Middle frontal gyrus (tissue), 1 donor: ENCODE measurements at regions not wholly inside any gene's neighbourhood (a gene's known extent, or its start where the extent isn't known, plus 50 kb on each side); places are given as distances from the start of the nearest gene placed in this dataset.
A peak's percentile ranks its signal among the peaks of the same experiment; 100 is the strongest.

Experiments used
- DNase-seq: peaks from one replicate; pipeline ENCODE4 v3.0.0-alpha.2; 2015; ENCODE audit warnings: low spot score; ENCODE audit errors: extremely low spot score

DNA sequence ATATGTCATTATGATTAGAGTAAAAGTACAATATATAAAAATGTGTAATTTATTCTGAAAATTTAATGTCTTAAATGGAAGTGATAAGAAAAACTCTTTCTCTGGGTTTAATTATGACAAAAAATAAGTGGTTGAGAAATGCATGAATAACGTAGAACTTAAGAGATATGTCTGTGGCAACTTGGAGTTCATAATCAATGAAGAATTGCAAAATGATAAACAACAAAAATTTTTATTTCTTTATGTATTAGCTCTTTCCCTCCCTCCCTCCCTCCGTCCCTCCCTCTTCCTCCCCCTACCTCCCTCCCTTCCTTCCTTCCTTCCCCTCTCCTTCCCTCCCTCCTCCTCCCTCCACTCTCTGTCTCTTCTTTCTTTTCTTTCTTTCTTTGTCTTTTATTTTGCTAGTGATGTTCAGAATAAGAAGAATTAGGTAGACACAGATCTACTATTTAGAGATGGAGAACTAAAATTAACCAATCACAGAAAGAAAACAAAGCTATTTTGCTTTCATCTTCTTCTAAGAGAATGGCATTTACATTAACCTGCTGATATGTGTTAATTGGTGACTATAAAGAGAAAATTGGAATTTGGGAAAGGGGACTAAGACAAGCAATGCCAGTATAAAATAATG is 96.3 kb upstream of the PDC start:
- DNase-seq: no peak

DNA sequence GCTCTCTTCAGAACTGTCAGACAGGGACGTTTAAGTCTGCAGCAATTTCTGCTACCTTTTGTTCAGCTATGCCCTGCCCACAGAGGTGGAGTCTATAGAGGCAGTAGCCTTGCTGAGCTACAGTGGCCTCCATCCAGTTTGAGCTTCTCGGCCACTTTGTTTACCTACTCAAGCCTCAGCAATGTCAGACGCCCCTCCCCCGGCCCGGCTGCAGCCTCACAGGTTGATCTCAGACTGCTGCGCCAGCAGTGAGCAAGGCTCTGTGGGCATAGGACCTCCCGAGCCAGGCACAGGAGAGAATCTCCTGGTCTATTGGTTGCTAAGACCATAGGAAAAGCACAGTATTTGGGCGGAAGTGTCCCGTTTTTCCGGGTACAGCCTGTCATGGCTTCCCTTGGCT is 89.9 kb upstream of the PDC start:
- DNase-seq: no peak

DNA sequence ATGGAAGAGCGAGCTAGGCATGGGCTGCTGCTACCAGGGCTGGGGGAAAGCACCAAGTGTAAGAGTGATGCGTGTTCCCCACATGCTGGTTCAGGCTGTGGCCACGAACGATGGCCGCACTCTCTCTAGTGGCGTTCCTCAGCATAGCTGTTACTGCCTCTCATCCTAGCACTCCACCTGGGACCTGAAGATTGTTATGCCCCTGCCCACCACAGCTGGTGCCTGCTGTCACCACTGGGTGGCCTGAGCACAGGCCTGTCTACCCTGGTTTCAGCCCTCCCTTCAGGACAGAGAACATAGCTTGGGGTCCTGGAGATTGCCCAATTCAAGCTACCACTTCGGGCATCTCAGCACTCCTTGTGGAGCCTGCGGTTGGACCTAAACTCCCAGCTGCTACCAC is 80.1 kb upstream of the PDC start:
- DNase-seq: no peak

DNA sequence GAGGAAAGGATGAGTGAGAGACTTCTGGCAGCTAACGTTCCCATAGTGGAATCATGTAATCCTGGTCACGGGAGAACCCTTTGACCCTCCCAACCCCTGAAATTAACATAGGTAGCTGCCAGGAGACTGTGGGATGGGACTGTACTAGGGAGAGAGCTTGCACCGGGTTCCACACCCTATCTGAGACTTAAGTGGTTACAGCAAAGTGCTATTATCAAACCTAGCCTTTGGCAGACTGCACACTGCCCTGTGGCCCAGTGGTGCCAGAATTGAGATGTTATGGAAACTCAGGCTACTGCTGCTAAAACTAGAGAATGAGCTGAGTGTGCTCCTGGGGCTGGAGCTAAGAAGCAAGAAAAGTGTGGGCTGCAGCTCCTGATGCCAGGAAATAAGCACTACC is 79.6 kb upstream of the PDC start:
- DNase-seq: no peak

DNA sequence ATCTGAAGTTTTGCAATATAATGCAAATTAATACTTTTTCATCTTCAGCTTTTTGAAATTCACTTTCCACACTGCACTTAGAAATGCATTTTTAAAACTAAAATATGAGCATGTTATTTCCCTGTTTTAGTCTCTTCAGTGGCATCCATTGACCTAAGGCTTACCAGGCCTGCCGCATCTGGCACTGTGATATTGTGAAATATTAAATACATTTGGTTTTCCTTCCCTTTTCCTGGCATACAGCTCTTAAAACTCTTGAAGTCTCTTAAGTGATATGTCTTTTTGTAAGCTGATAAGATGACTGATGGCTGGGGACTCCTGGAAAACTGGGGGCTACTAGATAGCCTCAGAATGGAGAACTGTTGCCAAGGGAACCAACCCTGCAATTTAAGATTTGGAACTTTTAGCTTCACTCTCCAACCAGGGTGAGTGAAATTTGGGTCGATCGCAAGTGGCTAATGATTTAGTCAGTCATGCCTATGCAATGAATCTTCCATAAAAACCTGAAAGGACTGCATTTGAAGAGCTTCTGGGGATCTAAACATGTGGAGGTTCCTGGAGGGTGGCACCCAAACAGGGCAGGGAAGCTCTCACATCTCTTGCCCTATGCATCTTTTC is 75.5 kb upstream of the PDC start:
- DNase-seq: no peak

DNA sequence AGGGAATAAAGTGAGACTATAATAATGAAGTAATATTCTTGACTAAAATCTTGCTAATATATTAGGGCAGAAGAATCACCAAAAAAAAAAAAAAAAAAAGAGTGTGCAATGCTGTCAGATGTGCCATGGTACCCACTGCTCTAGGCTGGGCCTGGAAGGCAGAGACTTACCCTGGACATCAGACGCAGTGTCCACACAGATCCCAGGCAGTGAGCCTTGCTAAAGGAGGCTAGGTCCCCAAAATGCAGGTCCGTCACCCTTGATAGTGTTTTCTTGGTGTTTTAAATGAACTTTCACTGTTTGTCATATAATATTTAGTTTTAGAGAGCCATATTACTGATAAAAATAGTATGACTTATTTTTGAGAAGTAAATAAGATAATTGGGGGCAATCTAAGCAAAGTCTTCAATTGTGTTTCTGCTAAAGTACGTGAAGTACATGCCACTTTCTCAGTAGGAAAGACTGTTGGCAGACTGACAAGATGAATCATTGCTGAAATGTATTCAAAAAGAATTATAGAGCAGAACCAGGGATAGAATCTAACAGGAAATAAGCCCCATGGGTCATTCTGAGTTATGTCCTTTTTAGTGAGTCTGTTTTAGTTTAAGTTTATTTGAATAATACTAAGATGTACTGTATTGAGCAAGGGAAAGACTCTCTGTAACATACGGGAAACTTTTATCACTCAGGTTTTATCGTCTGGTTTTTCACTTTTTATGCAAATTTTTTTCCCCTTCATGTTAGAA is 74.6 kb upstream of the PDC start:
- peak; percentile 8 for DNase-seq

DNA sequence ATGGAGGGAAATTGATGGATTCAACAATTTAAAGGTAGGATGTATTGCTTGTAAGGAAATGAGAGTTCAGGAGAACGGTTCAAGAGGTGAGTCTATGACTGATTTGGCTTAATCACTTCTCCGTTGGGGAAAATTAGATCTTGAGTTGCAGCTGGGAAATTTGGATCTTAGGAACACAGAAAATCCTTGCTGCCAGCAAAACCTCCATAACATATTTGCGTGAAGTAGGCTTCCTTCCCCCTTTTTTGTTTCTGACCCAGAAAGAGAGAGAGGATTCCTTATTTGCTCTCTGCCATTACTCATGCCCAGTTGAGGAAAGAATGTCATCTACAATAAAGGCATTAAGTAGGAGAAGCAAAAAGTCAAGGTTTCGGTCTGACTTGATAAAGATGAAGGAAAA is 73.5 kb upstream of the PDC start:
- DNase-seq: no peak

DNA sequence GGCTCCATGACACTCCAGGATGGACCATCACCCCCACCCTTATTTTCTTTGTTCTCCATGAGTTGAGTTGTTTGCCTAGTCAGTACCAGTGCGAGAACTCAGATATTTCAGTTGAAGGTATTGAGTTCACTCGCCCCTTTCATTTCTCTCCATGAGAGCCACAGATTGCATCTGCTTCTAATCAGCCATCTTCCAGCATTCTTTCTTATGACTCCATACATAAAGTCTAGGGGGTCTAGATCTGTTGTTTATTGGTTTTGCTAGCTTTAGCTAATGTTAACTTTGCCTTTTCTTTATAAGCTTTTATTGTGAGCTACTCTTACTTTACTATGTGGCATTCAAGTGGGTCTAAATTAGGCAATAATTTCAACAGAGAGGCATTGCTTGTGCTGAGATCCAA is 71.6 kb upstream of the PDC start:
- no peak for DNase-seq

DNA sequence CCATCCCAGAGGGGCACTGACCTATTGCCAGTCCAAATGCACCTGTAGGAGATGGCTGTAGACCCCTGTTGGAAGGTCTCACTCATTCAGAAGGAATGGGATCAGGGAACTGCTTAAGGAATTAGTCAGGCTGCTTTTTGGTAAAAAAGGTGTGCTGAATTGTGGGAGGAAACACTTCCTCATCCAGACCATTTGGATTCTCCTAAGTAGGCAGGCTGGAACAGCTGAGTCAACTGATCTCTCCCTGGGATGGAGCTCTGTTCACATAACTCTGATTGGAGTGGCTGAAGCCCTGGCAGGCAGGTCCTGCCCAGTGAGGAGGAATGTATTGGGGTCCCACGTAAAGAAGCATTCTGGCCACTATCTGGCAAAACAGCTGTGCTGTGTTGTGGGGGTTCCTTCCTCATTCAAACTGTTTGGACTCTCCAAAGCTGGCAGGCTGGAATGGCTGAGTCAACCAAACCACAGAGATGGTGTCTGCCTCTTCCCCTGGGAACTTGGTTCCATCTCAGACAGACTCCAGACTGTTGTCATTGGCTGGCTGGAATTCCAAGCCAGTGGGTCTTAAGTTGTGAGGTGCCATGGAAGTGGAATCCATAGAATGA is 70.7 kb upstream of the PDC start:
- no peak for DNase-seq

DNA sequence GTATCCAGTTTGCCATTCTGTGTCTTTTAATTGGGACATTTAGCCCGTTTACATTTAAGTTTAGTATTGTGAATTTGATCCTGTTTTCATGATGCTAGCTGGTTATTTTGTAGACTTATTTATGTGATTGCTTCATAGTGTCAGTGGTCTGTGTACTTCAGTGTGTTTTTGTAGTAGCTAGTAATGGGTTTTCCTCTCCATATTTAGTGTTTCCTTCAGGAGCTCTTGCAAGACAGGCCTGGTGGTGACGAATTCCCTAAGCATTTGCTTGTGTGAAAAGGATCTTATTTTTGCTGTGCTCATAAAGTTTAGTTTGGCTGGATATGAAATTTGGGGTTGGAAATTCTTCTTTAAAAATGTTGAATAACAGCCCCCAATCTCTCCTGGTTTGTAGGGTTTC is 69.2 kb upstream of the PDC start:
- no peak for DNase-seq

DNA sequence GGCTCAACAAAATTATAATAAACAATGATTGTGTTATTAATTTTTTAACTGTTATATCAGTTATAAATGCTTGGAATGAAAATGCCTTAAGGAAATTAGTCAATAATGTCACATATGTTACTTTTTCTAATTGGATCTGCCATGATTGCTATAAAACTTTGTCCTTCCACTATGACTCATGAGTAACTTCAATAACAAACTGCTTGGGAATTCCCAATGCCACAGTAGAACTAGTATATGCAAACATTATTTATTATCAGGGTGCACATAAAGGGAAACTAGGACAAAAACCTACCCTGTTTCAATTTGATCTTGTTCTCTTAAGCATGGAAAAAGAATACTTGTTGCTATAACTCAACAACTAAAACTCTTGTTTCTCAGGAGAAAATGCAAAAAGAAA is 59.1 kb upstream of the PDC start:
- no peak for DNase-seq

DNA sequence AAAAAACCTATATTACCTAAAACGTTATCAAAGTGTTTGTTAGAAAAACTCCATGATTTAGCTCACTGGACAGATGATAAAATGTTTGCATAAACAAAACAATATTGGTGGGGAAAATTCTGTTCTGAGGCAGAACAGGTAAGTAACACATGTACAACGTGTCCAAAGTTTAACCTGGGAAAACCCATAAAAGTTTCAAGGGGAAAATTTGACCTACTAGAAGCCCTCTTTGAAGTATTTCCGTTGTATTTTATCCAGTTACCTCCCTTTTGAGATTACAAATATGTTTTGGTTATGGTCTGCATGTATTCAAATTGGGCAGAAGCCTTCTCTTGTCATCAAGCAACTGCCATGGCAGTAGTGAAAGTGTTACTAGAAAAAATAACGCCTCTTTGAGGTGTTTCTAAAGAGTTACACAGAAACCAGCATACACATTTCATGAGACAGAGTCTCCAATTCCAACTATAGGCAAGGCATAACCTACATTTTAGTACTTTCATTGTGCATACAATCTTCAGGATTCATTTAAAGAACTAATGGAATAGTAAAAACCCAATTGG is 58.0 kb upstream of the PDC start:
- no peak for DNase-seq

DNA sequence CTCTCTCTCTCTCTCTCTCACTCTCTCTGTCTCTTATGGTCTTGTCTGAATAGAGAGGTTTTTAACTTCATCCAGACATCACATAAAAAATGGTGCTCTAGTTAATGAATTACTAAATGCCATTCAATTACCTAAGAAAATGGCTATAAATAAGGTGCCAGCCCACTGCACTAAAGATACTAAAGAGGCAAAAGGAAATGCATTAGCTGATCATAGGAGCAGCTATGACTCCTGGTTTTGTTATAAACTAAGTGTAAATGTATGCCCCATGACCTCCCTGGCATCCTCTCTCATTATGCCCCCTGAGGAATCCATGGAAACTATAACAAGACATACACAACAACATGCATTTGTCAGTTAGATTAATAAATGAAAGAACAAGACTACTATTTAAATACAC is 57.5 kb upstream of the PDC start:
- DNase-seq: no peak

DNA sequence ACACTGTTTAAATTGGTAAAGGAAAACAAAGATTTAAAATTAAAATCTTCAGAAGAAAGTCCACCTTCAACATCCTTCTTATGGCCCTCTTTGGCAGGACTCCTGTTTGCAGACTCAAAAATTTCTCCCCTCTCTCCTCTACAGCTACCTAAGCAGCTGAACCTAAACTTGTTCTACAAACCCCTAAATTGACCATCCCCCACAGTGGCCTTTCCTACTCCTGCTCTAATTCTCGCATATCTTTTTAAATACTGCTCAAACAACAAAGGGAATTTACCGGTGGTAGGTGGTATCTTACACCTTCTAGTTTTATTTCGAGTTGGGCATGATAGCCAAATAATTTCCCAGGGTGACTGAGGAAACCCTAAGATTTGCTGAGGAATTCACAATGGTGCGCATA is 53.5 kb upstream of the PDC start:
- DNase-seq: no peak

DNA sequence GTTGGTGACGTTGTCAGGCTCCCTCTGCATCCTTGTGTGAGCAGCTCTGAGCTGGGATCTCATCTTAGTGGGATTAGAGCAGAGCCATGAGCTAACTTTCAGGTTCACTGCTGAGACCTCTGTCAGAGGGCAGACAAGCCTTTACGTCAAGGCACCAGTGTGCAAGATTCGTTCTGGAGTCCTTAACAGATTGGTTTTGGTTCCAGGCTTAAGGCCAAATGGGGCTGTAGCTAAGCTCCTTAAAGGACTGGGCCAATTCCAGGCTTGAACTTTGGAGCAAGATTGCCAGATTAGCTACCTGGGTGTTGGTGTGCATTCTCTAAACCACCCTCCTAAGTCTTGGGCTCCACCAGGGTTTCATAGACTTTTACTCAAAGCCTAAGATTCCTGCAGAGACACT is 52.6 kb upstream of the PDC start:
- DNase-seq: no peak

DNA sequence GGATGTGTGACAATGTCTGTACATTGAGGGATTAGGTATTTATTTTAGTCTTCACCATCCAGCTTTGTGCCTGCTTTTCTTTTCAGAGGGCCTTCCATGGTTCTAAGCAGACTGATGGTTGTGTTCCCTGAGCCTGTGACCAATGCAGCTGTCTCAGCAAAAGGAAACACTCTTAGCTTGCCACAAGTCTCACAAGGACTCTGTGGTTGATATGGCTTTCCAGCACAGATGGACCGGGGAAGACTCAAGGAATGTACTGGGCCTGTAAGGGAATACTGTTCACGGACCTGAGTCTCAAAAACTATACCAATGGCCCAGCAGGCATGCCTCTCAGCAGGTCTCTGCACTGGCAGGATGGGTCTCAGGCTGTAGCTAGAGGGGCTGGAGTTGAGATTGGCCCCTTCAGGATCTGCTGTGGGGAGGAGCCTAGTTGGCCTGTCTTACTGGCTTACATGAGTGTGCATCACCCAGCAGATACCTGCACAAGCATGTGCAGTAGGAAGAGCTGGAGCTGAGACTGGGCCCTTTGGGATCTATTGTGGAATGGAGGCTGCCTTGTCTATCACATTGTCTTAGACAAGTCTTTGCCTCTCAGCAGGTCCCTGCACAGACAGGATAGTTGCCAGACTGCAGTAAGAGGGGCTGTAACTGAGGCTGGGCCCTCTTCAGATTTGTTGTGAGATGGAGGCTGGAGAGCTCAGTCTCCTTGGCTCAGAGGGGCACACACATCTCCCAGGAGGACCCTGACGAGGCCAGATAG is 52.0 kb upstream of the PDC start:
- DNase-seq: no peak

DNA sequence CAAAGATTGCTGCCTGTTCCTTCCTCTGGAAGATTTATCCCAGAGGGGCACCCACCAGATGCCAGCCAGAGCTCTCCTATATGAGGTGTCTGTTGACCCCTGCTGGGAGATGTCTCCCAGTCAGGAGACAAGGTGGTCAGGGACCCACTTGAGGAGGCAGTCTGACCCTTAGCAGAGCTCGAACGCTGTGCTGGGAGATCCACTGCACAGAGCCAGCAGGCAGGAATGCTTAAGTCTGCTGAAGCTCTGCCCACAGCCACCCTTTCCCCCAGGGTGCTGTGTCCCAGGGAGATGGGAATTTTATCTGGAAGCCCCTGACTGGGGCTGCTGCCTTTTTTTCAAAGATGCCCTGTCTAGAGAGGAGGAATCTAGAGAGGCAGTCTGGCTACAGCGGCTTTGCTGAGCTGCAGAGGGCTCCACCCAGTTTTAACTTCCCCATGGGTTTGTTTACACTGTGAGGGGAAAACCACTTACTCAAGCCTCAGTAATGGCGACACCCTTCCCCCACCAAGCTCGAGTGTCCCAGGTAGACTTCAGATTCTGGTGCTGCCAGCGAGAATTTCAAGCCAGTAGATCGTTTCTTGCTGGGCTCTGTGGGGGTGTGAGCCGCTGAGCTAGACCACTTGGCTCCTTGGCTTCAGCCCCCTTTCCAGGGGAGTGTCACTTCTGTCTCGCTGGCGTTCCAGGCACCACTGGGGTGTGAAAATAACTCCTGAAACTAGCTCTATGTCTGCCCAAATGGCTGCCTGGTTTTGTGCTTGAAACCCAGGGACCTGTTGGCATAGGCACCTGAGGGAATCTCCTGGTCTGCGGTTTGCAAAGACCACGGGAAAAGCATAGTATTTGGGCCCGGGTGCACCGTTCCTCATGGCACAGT is 51.1 kb upstream of the PDC start:
- DNase-seq: no peak
